ENCODE measurements at regions not wholly inside any gene's neighbourhood (a gene's known extent, or its start where the extent isn't known, plus 50 kb on each side); places are given as distances from the start of the nearest gene placed in this dataset.
"Not testable (repeated sequence)": the region's sequence is repeated elsewhere in the genome, so short reads cannot be mapped to it uniquely, and the experiment has no call there.

DNA sequence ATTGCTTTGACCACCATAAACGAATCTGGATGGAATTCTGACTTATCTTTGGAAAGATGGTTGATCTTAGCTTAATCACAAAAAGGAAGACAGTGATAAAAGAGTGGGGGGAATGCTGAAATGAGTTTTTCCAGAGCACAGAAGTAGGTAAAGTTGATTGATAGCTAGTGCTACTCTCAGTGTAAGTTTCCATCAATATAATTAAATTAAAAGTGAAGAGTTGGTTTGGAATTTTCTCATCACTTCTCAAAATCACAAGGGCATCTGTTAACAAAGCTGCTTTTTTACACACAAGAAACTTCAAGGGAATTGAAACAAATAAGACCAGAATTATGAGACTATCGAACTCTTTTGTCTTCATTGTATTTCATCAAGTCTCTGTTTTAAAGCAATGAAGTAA is 1217.3 kb downstream of the REEP3 start:
- TF ChIP-seq ZNF274 (IDR thresholded peaks at IDR 0.05; ENCODE audit: low read depth, low read length): no peak
- no peak overlapping the region for H3K4me3 ChIP-seq (ENCODE audit: low read length)

DNA sequence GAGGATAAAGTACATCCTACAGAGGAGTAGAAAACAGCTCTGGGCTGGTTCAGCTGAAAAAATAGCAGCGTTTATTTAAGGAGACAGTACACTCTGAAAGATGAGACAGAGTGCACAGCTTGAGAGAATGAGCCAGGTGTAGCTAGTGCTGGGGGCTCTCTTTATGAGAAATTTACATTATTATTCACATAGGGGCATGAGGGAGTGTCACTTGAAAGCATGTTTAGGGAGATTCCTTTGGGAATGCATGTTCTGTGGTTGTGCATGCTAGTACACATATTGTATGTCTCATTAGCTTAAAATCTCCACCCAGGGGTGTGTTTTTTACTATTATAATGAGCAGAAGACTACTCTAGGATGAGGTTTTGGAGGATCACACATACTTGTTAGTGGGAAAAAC is 1224.4 kb downstream of the REEP3 start:
- no peak for TF ChIP-seq ZNF274 (IDR thresholded peaks at IDR 0.05; ENCODE audit: low read depth, low read length)
- no peak overlapping the region for H3K4me3 ChIP-seq (ENCODE audit: low read length)

DNA sequence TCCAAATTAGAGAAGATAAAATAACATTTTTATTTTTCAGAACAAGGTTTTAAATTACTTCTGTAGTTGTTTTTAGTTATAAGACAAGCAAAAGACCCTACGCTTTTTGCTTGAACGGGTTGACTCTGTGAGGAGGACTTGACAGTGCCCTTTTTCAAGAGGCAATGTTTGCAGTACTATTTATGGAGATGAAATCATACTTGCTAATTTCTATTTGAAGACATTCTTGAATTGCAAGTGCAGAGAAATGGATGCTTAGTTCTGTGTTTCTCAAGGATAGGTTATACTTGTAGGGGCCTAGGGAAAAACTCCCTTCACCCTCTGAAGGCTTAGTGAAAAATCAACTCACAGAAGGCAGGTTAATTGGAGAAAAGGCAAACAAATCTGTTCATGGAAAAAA is 1229.5 kb downstream of the REEP3 start:
- H3K4me3 ChIP-seq (ENCODE audit: low read length): no peak overlapping the region
- TF ChIP-seq ZNF274 (IDR thresholded peaks at IDR 0.05; ENCODE audit: low read depth, low read length): no peak

DNA sequence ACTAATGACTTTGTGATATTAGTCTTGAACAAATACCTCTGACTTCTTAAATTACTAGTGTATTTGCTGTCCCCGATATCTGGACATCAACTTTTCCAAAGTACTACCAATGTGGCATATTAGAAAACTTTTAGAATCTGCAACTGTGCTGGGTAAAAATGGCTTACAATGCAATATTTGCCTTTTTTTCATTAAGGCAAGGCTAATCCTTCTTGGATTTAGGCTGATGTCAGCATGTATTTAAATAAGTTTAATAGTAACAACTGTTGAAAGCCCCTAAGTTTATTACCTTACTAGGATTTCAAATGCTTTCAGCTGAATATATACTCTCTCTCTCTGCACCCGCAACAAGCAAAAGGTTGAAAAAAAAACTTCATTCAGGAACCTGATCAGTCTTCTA is 1232.3 kb downstream of the REEP3 start:
- no peak for TF ChIP-seq ZNF274 (IDR thresholded peaks at IDR 0.05; ENCODE audit: low read depth, low read length)
- H3K4me3 ChIP-seq (ENCODE audit: low read length): no peak overlapping the region

DNA sequence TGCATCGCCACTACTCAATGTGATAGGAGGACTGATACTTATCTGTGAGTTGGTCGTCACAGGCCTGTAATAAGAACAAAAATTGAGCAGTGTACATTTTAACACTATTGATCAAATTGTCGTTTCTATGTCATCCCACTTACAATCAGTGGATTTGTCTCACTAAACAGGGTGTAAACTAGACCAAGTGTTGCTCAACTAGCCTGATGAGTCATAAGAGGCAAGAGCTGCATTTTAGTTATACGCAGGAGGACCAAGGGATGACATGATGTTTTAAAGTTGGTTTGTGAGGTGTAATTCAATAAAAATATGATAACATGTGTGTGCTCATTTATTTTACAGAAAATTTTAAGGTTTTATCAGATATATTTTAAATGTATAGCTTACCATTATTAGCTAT is 1239.2 kb downstream of the REEP3 start:
- H3K4me3 ChIP-seq (ENCODE audit: low read length): no peak overlapping the region
- no peak for TF ChIP-seq ZNF274 (IDR thresholded peaks at IDR 0.05; ENCODE audit: low read depth, low read length)

DNA sequence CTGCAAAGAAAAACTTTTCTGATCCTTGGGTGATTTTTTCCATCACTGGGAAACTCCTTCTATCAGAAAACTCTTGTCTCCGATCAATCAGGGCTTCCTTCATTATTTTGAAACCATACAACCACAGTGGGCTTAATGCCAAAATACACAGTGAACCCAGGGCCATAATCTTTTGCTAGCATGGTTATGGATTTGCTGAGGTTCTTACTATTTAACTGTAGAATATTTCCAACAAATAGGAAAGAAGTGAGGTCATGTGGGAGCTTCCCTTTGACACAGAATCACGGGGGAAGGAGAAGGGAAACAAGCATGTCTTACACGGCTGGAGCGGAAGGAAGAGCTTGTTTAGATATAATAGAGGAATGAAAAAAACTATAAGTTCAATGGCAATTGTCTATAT is 1241.7 kb downstream of the REEP3 start:
- H3K4me3 ChIP-seq (ENCODE audit: low read length): no peak overlapping the region
- TF ChIP-seq ZNF274 (IDR thresholded peaks at IDR 0.05; ENCODE audit: low read depth, low read length): no peak

DNA sequence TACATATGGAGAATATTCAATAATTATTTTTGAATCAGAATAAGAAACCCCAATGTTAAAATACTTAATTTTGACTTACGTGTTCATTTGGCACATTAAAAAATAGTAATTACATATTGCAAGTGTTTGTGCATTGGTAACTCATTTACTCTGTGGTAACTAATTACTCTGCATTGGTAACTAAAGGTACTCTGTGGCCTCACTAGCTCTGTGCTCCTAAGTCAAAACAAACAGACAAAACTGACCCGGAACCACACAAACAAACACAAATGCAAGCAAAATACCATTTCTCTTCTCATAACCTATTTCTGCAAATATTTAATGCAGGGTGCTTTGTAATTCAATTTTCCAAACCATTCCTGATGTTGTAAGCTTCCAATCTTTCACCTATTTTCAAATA is 1244.3 kb downstream of the REEP3 start:
- no peak for TF ChIP-seq ZNF274 (IDR thresholded peaks at IDR 0.05; ENCODE audit: low read depth, low read length)
- H3K4me3 ChIP-seq (ENCODE audit: low read length): no peak overlapping the region

DNA sequence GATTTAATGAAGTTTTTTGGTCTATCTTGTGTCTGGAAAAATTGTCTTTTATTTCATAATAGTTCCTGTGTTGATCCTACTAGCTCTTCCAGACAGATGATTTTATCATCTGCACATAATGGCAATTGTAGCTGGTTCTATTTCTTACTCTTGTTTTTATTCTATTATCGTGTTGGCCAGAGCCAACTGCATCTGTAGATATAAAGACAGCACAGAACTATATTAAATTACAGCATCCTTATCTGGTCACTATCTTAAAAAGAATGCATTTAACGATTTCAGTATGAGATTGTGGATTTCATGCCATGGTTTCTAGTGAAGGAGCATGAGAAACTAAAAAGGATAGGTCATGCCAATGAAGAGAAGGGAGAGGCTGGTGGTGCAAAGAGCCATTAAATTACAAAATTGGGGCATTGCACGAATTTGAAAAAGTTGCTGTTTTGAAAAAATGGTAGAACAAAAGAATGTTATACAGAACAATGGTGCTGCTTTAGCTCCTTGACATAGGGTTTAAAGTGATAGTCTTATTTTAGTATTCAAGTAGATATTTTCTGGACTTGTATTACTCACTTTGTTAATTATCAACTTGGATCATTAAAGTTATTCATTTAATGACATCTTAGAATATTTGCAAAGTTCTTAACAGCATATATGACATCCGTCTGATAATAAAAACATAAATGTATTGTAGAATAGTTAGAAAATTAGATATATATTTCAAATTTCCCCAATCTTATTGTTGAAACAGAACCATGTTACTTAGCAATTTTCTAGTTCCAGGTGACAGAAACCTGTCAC is 1250.3 kb downstream of the REEP3 start:
- TF ChIP-seq ZNF274 (IDR thresholded peaks at IDR 0.05; ENCODE audit: low read depth, low read length): no peak
- no peak overlapping the region for H3K4me3 ChIP-seq (ENCODE audit: low read length)

DNA sequence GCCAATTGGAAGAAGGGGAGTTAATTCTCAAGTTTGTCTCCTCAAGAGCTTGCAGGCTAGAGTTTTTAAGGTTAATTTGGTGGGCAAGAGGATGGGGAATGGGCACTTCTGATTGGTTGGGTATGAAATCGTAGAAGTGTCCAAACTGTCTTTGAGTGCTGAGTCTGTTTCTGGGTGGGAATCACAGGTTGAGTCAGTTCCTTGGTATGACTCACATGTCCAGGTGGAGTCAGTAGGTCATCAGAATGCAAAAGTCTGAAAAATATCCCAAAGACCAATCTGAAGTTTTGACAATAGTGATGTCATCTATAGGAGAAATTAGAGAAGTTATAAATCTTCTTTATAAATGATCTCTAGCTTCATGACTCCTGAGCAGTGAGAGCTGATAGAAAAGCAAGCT is 1252.2 kb downstream of the REEP3 start:
- TF ChIP-seq ZNF274 (IDR thresholded peaks at IDR 0.05; ENCODE audit: low read depth, low read length): no peak

DNA sequence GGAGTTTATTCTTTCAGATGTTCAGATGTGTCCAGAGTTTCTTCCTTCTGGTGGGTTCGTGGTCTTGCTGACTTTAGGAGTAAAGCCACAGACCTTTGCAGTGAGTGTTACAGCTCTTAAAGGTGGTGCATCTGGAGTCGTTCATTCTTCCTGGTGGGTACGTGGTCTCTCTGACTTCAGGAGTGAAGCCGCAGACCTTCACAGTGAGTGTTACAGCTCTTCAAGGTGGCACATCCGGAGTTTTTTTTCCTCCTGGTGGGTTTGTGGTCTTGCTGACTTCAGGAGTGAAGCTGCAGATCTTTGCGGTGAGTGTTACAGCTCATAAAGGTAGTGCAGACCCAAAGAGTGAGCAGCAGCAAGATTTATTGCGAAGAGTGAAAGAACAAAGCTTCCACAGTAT is 1263.2 kb downstream of the REEP3 start:
- not testable (repeated sequence) for H3K4me3 ChIP-seq (ENCODE audit: low read length)

More for the DNA sequence above, 1252.2 kb downstream of the REEP3 start:
- no peak overlapping the region for H3K4me3 ChIP-seq (ENCODE audit: low read length)

DNA sequence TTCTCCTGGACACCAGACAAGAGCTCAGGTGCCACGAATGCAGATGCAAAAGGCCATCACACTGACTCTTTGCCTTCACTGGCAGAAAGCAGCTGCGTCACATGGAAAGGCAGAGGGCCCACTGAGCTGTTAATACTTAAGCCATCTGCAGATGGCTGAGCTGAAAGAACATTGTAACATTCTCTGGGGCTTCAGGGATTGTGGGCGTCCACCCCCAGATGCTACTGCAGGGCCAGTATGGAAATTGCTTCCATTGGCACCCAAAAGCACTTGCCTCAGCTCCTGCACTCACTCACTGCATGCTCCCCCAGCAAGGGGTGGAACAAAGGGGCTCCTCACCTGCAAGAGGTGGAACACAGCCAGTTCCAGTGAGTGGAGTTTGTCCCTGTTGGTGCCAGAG is 1264.6 kb downstream of the REEP3 start:
- TF ChIP-seq ZNF274 (IDR thresholded peaks at IDR 0.05; ENCODE audit: low read depth, low read length): no peak
- H3K4me3 ChIP-seq (ENCODE audit: low read length): no peak overlapping the region

DNA sequence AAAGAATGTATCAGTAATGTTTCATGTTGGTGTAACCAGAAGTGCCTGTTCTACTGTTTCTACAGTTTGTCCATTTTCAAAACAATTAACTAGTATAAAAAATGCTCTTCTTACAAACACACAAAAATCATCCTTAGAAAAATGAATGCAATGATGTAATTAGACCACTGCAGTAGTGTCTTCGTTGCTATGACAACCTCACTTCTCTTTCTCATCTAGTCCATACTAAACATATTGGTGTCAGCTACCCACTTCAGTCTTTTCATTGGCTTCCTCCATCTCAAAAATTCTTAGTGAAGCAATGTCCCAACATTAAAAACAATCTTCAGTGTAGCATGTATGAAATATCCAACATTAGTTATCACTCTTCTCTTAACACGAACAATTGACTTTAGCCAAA is 1265.8 kb downstream of the REEP3 start:
- no peak for TF ChIP-seq ZNF274 (IDR thresholded peaks at IDR 0.05; ENCODE audit: low read depth, low read length)
- no peak overlapping the region for H3K4me3 ChIP-seq (ENCODE audit: low read length)

DNA sequence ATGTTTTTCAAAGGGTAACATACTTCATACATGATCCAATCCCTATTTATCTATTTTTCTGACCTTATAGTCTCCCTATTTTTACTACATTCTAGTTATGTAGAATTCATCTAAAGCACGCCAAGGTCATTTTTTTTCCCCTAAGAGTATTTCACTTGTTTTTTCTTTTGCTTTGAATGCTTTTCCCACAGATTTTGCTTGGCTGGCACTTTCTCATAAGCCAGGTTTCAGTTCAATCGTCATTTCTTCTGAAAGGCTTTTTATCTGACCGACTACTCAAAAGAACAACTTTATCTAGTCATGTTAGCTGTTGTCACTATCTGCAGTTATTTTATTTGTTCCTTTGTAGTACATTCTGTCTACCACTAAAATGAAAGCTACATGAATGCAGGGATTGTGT is 1274.6 kb downstream of the REEP3 start:
- no peak overlapping the region for H3K4me3 ChIP-seq (ENCODE audit: low read length)
- no peak for TF ChIP-seq ZNF274 (IDR thresholded peaks at IDR 0.05; ENCODE audit: low read depth, low read length)

DNA sequence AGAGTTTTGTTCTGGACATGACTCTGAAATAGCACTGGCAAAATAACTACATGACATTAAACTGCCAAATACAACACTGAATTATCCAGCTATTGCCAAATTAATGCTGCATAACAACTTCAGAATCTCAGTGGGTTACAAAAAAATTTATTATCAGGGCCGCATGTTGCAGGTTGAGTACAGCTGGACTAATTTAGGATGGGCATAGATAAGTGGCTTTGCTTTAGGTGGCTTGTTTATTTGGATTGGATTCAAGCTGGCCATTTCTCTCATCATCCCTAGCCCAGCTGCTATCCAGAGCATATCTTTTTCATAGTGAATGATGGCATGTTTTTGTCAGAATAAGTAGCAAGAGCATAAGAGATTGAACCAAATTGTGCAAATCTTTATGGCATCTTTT is 1277.1 kb downstream of the REEP3 start:
- no peak overlapping the region for H3K4me3 ChIP-seq (ENCODE audit: low read length)
- TF ChIP-seq ZNF274 (IDR thresholded peaks at IDR 0.05; ENCODE audit: low read depth, low read length): no peak

DNA sequence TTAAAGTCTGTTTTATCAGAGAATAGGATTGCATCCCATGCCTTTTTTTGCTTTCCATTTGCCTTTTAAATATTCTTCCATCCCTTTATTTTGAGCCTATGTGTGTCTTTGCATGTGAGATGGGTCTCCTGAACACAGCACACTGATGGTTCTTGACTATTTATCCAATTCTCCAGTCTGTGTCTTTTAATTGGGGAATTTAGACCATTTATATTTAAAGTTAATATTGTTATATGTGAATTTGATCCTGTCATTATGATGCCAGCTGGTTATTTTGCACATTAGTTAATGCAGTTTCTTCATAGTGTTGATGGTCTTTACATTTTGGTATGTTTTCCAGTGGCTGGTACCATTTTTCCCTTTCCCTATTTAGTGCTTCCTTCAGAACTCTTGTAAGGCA is 1287.0 kb downstream of the REEP3 start:
- not testable (repeated sequence) for H3K4me3 ChIP-seq (ENCODE audit: low read length)

DNA sequence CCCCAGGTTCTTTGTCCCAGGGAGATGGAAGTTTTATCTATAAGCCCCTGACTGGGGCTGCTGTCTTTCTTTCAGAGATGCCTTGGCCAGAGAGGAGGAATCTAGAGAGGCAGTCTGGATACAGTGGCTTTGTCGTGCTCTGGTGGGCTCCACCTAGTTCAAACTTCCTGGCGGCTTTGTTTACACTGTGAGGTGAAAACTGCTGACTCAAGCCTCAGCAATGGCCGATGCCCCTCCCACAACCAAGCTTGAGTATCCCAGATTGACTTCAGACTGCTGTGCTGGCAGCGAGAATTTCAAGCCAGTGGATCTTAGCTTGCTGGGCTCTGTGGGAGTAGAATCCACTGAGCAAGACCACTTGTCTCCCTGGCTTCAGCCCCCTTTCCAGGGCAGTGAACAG is 1288.8 kb downstream of the REEP3 start:
- H3K4me3 ChIP-seq (ENCODE audit: low read length): not testable (repeated sequence)

Data from GM08714 (cell line).